ENCODE measurements at regions not wholly inside any gene's neighbourhood (a gene's known extent, or its start where the extent isn't known, plus 50 kb on each side); places are given as distances from the start of the nearest gene placed in this dataset.

GRCh38 chr16:87169509-87169995 is 147.6 kb downstream of the C16orf95 start:
- H3K4me3 ChIP-seq: no peak overlapping the region
- WGBS, 2 experiments (ENCODE audit: low coverage in 1 of 2, low lambda C conversion rate in 2 of 2, missing lambda C conversion rate in 2 of 2): 30 to 32% methylated on average over 14 of the region's 14 CpGs
- 0 out of 2 replicates have a peak, but pooled peaks cover 6% of the 10 kb centered on the region for H3K4me1 ChIP-seq (ENCODE audit: insufficient read depth)
- no peaks in the 10 kb centered on the region for H3K9me3 ChIP-seq (ENCODE audit: low read depth)
- in situ Hi-C loops (cut with MboI): no loop called here
- no peaks in the 10 kb centered on the region for H3F3A ChIP-seq (ENCODE audit: insufficient read depth)
- H2AFZ ChIP-seq: no peak overlapping the region
- no peaks in the 10 kb centered on the region for H3K9me2 ChIP-seq (ENCODE audit: insufficient read depth)
- H3K9ac ChIP-seq: no peak overlapping the region
- no peaks in the 10 kb centered on the region for H3K36me3 ChIP-seq (ENCODE audit: low read depth)
- DNase-seq: peak; percentile 61
- no peaks in the 10 kb centered on the region for H3K79me2 ChIP-seq (ENCODE audit: insufficient read depth)
- H3K27ac ChIP-seq: no peak overlapping the region
- H4K20me1 ChIP-seq (ENCODE audit: insufficient read depth): no peaks in the 10 kb centered on the region
- H3K4me2 ChIP-seq (ENCODE audit: unreplicated experiment): no peak overlapping the region
- no peak for TF ChIP-seq EZH2phosphoT487 (IDR thresholded peaks at IDR 0.05; ENCODE audit: insufficient read depth, low read depth)
- no peak for TF ChIP-seq EZH2 (IDR thresholded peaks at IDR 0.05; ENCODE audit: insufficient read depth, poor library complexity, severe bottlenecking)
- H3K27me3 ChIP-seq (replicated peaks; ENCODE audit: insufficient read depth): peaks cover 15% of the 10 kb centered on the region; the same call in 1 of the 2 replicates

GRCh38 chr16:87170310-87170709 is 146.9 kb downstream of the C16orf95 start:
- Histone ChIP-seq H3K4me2 (ENCODE audit: unreplicated experiment) (no peak overlapping the region), H3K9ac (no peak overlapping the region), H3K4me1 (ENCODE audit: insufficient read depth) (0 out of 2 replicates have a peak, but pooled peaks cover 6% of the 10 kb centered on the region), H3K9me2 (ENCODE audit: insufficient read depth) (no peaks in the 10 kb centered on the region), H4K20me1 (ENCODE audit: insufficient read depth) (no peaks in the 10 kb centered on the region), H3F3A (ENCODE audit: insufficient read depth) (no peaks in the 10 kb centered on the region), H3K9me3 (ENCODE audit: low read depth) (no peaks in the 10 kb centered on the region), H3K27me3 (replicated peaks; ENCODE audit: insufficient read depth) (peaks cover 8% of the 10 kb centered on the region; the same call in 1 of the 2 replicates), H3K27ac (no peak overlapping the region), H3K79me2 (ENCODE audit: insufficient read depth) (no peaks in the 10 kb centered on the region), H3K4me3 (no peak overlapping the region), H2AFZ (no peak overlapping the region), H3K36me3 (ENCODE audit: low read depth) (no peaks in the 10 kb centered on the region)
- TF ChIP-seq EZH2phosphoT487 (IDR thresholded peaks at IDR 0.05; ENCODE audit: insufficient read depth, low read depth): no peak
- no peak for TF ChIP-seq EZH2 (IDR thresholded peaks at IDR 0.05; ENCODE audit: insufficient read depth, poor library complexity, severe bottlenecking)
- 68 to 73% methylated on average over 5 of the region's 5 CpGs for WGBS, 2 experiments (ENCODE audit: low coverage in 1 of 2, low lambda C conversion rate in 2 of 2, missing lambda C conversion rate in 2 of 2)
- no peak for DNase-seq
- in situ Hi-C loops (cut with MboI): no loop called here

GRCh38 chr16:87171723-87172122 is 145.5 kb downstream of the C16orf95 start:
- 85 to 88% methylated on average over 11 of the region's 11 CpGs for WGBS, 2 experiments (ENCODE audit: low coverage in 1 of 2, low lambda C conversion rate in 2 of 2, missing lambda C conversion rate in 2 of 2)
- in situ Hi-C loops (cut with MboI): no loop called here

GRCh38 chr16:87172632-87173031 is 144.6 kb downstream of the C16orf95 start:
- Histone ChIP-seq H3F3A (ENCODE audit: insufficient read depth) (no peaks in the 10 kb centered on the region), H3K4me1 (ENCODE audit: insufficient read depth) (0 out of 2 replicates have a peak, but pooled peaks cover 6% of the 10 kb centered on the region), H3K79me2 (ENCODE audit: insufficient read depth) (no peaks in the 10 kb centered on the region), H3K27ac (no peak overlapping the region), H2AFZ (no peak overlapping the region), H3K36me3 (ENCODE audit: low read depth) (no peaks in the 10 kb centered on the region), H3K9me2 (ENCODE audit: insufficient read depth) (no peaks in the 10 kb centered on the region), H3K4me2 (ENCODE audit: unreplicated experiment) (no peak overlapping the region), H4K20me1 (ENCODE audit: insufficient read depth) (no peaks in the 10 kb centered on the region), H3K27me3 (replicated peaks; ENCODE audit: insufficient read depth) (no peaks in the 10 kb centered on the region), H3K9me3 (ENCODE audit: low read depth) (no peaks in the 10 kb centered on the region), H3K9ac (no peak overlapping the region), H3K4me3 (no peak overlapping the region)
- TF ChIP-seq EZH2phosphoT487 (IDR thresholded peaks at IDR 0.05; ENCODE audit: insufficient read depth, low read depth) (no peak), EZH2 (IDR thresholded peaks at IDR 0.05; ENCODE audit: insufficient read depth, poor library complexity, severe bottlenecking) (no peak)
- in situ Hi-C loops (cut with MboI): no loop called here
- DNase-seq: no peak
- 72 to 73% methylated on average over 6 of the region's 6 CpGs for WGBS, 2 experiments (ENCODE audit: low coverage in 1 of 2, low lambda C conversion rate in 2 of 2, missing lambda C conversion rate in 2 of 2)

More at GRCh38 chr16:87171723-87172122, 145.5 kb downstream of the C16orf95 start:
- no peak for DNase-seq
- H3K9me2 ChIP-seq (ENCODE audit: insufficient read depth): no peaks in the 10 kb centered on the region
- H3K9ac ChIP-seq: no peak overlapping the region
- H3K27me3 ChIP-seq (replicated peaks; ENCODE audit: insufficient read depth): no peaks in the 10 kb centered on the region
- TF ChIP-seq EZH2 (IDR thresholded peaks at IDR 0.05; ENCODE audit: insufficient read depth, poor library complexity, severe bottlenecking): no peak
- no peak for TF ChIP-seq EZH2phosphoT487 (IDR thresholded peaks at IDR 0.05; ENCODE audit: insufficient read depth, low read depth)
- H4K20me1 ChIP-seq (ENCODE audit: insufficient read depth): no peaks in the 10 kb centered on the region
- H3K36me3 ChIP-seq (ENCODE audit: low read depth): no peaks in the 10 kb centered on the region
- 0 out of 2 replicates have a peak, but pooled peaks cover 6% of the 10 kb centered on the region for H3K4me1 ChIP-seq (ENCODE audit: insufficient read depth)
- H2AFZ ChIP-seq: no peak overlapping the region
- no peaks in the 10 kb centered on the region for H3K79me2 ChIP-seq (ENCODE audit: insufficient read depth)
- no peaks in the 10 kb centered on the region for H3K9me3 ChIP-seq (ENCODE audit: low read depth)
- H3K4me3 ChIP-seq: no peak overlapping the region
- H3K27ac ChIP-seq: no peak overlapping the region
- no peak overlapping the region for H3K4me2 ChIP-seq (ENCODE audit: unreplicated experiment)
- no peaks in the 10 kb centered on the region for H3F3A ChIP-seq (ENCODE audit: insufficient read depth)

Data from GM23248 (cell line).